ENCODE measurements at regions not wholly inside any gene's neighbourhood (a gene's known extent, or its start where the extent isn't known, plus 50 kb on each side); places are given as distances from the start of the nearest gene placed in this dataset.
"Not testable (repeated sequence)": the region's sequence is repeated elsewhere in the genome, so short reads cannot be mapped to it uniquely, and the experiment has no call there.

GRCh38 chr10:130975351-130975750, 336.2 kb downstream of the TCERG1L start:
- DNase-seq (ENCODE audit: low read depth in 4 of 4, low spot score in 1 of 4), result not testable (repeated sequence)

- no peak for DNase-seq (ENCODE audit: low read depth in 4 of 4, low spot score in 1 of 4)
These were observed 328.7 kb downstream of the TCERG1L start for GRCh38 chr10:130982802-130983201.

- no peak for DNase-seq (ENCODE audit: low read depth in 4 of 4, low spot score in 1 of 4)
These were observed 327.8 kb downstream of the TCERG1L start for GRCh38 chr10:130983749-130984148.

DNA sequence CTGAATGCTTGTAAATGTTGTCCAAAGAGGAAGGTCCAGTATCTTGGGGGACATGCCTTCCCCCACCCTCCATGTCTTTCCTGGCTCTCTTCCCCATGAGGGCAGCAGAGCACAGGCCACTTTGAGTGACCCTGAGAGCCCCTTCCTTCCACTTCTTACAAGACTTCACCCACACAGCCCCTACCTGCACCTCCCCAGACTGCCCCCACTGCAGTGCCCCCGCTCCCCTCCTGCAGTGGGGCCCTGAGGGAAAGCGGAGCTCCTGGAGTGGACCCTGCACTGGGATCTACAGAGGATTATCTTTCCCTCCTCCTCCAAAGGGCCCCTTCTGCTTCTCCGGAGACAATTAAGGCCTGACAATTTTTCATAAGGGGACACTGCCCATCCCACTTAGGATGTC, 326.8 kb downstream of the TCERG1L start:
- DNase-seq (ENCODE audit: low read depth in 4 of 4, low spot score in 1 of 4), result no peak

GRCh38 chr10:130985158-130985753, 326.3 kb downstream of the TCERG1L start:
- DNase-seq (ENCODE audit: low read depth in 4 of 4, low spot score in 1 of 4), result no peak

GRCh38 chr10:130986846-130987245, 324.7 kb downstream of the TCERG1L start:
- no peak for DNase-seq (ENCODE audit: low read depth in 4 of 4, low spot score in 1 of 4)

DNA sequence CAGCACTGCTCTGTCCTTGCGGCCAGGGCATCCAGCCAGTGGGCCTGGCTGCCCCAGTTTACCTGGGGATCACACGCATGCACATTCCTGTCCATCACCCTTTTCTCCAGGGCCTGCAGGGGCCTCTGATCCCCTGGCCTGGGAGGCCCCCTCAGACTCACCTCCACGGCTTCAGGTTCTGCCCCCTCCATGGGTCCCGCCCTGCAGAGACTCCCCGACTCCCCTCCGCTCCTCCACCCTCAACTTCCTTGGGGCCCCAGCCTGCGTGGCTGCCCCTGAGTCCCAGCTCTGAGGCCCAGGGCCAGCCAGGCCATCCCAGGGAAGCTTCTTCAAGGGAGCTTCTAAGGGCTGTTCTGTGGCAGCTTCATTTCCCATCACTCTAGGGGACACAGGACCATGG, 324.1 kb downstream of the TCERG1L start:
- DNase-seq (ENCODE audit: low read depth in 4 of 4, low spot score in 1 of 4), result no peak

- no peak for DNase-seq (ENCODE audit: low read depth in 4 of 4, low spot score in 1 of 4)
These were observed 321.8 kb downstream of the TCERG1L start for GRCh38 chr10:130989670-130990232.

GRCh38 chr10:130990486-130990885, 321.0 kb downstream of the TCERG1L start:
- no peak for DNase-seq (ENCODE audit: low read depth in 4 of 4, low spot score in 1 of 4)

DNA sequence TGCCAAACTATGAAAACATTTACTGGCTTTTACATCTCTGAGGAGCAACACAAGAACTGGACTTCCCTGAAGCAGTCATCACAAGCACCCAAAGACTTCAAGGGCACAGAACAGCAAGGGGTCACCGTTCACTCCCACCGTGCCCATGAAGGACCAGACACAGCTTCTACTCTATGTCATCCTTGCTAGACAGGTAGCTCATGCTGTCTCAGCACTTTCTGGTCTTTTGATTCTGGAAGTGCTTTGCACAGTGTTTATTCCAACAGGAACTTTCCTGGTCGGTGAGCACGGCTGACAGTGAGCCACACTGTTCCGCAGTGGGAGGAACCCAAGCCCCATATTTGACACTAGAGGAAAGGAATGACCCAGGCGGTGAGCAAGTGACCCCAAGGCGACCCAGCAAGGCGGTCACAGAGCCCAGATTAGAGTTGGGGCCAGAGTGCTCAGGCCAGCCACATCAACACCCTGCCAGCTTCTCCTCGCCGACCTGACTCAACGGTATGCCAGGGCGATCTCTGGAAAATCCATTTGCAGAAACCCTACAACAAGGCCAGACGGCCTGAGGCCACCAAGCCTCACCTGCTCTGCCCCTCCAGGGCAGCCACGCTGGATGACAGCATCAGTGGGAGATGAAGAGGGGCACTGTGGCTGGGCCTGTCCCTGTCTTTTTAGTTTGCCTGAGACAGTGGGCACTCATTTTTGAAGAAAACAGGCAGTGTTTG, 318.6 kb downstream of the TCERG1L start:
- DNase-seq (ENCODE audit: low read depth in 4 of 4, low spot score in 1 of 4), result no peak

DNA sequence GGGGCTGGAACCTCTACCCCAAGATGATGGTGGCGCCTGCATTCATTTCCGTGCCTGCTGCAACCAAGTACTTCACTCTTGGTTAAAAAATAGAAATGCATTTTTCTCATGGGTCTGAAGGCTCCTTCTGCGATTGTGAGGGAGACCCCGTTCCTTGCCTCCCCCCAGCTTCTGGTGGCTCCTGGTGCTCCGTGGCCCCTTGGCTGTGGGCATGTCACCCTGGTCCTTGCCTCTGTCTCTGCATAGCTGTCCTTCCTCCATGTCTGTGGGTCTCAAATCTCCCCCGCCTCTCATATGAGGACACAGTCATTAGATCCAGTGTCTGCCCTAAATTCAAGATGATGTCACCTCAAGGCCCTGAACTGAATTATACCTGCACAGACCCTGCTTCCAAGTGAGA, 317.9 kb downstream of the TCERG1L start:
- DNase-seq (ENCODE audit: low read depth in 4 of 4, low spot score in 1 of 4), result no peak

DNA sequence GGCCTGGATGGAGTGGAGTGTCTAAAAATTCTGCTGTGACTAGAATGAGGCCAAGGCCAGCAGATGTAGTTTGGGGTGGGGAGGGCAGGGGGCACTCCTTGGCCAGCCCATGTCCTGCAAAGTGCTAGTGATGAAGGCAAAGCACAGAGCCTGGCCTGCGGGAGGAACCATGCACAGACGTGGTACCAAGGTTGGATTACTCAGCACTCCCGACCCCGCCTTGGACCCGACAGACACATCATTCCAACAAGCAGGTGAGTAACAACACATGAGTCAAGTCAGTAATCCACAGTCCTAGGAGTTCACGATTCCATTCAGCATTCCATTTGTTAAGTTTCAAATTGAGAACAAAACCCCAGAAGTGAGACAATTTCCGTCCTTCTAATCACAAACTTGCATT, 317.3 kb downstream of the TCERG1L start:
- DNase-seq (ENCODE audit: low read depth in 4 of 4, low spot score in 1 of 4), result no peak

DNA sequence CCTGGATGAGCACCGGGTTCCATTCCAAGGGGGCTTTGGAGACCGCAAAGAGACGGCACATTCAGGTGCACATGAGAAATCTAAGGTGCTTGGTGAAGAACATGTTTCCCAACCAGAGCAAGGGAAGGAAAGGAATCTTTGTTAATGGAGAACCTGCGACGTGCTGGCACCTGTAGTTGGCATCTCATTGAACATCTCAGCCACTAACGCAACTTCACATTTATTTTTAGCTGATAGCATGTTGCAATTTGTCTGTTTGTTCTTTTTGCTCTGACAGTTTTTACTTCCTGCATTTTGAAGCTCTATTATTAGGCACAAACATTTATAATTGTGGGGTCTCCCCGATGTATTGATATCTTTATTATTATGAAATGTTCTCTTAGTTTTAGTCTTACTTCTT, 316.7 kb downstream of the TCERG1L start:
- no peak for DNase-seq (ENCODE audit: low read depth in 4 of 4, low spot score in 1 of 4)

DNA sequence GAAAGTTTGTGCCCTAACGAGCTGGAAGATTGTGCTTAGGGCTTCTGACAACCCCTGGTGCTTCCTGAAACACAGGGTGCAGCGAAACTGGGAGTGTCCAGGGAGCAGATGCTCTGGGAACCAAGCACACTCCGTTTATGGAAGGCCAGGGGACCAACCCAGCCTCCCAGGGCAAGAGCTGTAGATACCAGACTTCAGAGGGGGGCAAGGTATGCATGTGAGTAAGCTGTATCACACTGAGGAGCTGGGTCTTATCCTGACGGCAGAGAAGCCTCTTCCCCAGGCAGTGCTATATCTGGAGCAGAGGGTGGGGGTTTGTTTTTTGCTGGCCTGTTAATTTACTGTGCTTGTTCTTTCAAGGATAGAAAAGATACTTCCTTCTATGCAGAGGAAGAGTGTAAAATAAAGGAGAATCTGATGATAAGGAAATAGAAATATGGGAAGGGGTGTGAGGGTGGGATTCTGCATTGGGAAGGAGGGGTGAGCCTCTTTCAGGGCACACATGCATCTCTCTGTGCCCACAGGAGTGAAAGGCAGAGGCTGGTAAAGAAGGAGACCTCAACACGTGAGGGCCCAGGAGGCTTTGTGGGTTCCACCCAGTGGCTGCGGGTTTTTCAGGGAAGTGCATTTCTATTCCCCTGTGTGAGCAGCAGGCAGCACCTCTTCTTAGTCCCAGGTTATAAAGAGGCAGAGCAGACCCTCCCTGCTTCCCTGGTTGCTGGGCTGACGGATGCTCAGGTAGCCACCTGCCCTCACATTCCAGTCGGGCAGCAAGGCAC, 314.1 kb downstream of the TCERG1L start:
- DNase-seq (ENCODE audit: low read depth in 4 of 4, low spot score in 1 of 4), result no peak

DNA sequence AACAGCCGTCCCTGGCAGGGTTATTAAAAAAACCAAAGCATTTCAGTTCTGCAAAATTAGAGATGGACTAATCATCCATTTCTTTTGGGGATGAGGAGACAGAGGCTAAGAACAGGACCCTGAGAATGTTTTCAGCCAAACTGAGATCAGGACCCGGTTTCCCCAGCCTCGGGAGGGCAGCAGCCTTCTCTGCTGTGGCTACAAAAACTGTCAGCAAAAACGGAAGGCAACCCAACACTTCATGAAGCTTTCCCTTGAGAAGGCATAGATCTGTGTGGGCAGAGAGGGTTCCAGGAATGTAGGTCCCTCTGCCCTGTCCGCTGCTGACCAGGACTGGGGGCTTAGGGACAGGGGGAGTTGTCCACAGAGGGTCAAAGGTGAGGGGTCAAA, 313.5 kb downstream of the TCERG1L start:
- DNase-seq (ENCODE audit: low read depth in 4 of 4, low spot score in 1 of 4), result no peak

DNA sequence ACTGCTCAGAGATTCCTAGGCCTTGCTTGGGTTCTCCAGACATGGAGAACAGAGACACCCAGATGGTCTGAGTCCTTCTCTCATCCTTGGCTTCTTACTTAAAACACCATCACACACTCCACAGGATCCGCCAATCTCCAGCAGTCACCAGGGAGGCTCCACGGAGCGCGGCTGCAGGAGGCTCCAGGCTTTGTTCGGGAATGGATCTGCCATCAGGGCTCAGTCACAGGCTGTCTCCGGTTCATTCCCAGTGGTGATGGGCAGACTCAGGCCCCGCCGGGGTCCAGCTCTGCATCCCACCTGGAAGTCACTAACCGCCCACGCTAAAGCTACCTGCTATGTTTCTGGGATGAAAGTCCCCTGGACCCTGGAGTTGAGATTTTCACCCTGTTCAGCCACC, 312.9 kb downstream of the TCERG1L start:
- no peak for DNase-seq (ENCODE audit: low read depth in 4 of 4, low spot score in 1 of 4)

GRCh38 chr10:130999376-131000202, 311.9 kb downstream of the TCERG1L start:
- DNase-seq (ENCODE audit: low read depth in 4 of 4, low spot score in 1 of 4), result no peak

DNA sequence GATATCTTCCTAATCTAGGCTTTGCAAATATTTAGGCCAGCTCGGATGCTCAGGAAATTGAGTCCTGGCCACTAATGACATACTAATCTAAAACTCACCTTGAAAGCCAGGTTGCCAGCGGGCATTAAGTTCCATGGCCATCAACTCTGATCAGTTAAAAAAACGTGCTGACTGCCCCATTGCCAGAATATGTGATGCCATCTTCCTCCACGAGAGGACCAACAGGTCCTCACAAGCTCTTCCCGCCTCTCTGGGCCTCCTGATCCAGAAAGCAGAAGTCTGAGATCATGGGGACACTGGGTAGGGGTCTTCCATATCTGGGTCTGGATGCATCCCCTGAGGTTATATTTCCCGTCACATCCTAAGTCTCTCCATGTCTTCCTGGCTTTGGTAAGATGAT, 311.3 kb downstream of the TCERG1L start:
- no peak for DNase-seq (ENCODE audit: low read depth in 4 of 4, low spot score in 1 of 4)

DNA sequence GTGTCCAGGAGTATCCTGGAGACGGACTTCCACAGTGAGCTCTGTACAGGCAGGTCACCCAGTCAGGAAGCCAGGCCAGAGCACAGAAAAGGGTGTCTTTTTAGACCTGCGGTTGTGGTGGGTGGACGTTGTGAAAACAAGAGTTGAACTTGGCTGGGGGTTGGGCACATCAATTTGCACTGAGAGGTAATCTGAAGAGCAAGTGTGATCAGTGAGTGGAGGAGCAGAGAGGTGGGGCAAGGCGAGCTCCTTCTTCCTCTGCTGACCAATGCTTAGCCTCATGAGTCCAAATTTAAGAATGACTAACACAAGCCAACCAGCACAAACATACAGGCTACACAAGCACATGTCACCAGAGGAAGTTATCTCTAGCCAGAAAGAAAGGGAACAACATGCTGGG, 310.8 kb downstream of the TCERG1L start:
- no peak for DNase-seq (ENCODE audit: low read depth in 4 of 4, low spot score in 1 of 4)

DNA sequence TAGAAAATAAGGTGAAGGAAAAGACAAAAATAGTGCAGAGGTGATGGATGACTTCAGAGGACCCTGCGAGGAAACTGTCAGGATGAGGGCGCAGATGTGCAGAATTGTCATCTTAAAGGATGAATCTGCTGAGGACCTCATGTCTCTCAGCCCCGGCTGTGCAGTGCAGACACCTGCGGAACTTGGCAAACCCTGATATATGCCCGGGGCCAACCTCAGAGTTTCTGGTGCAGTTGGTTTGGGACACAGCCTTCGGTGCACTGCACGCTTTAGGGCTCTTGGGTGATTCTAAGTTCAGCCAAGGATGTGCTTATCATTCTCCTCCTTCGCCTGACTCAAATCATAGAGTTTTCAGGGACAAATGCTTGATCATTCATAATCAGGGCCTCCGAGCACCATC, 310.1 kb downstream of the TCERG1L start:
- DNase-seq (ENCODE audit: low read depth in 4 of 4, low spot score in 1 of 4), result no peak

Data from stimulated activated CD4-positive, alpha-beta T cell treated with anti-CD3 and anti-CD28 coated beads, Interleukin-1b, Interleukin-23, amount 100 ng/mL, for 24 hours (primary cell).